Uterus (tissue), 2 donors: ENCODE measurements at regions not wholly inside any gene's neighbourhood (a gene's known extent, or its start where the extent isn't known, plus 50 kb on each side); places are given as distances from the start of the nearest gene placed in this dataset.

Source experiments
- POLR2A ChIP-seq, 2 donors: fragments of 450-650 bp; IDR thresholded peaks; one replicate each; pipeline ENCODE4 v1.6.1; 2016; ENCODE audit warnings: antibody characterized with exemption in 2 of 2, mild to moderate bottlenecking in 1 of 2, moderate library complexity in 1 of 2
- TF ChIP-seq, protein P1 (sequence below), 4 experiments: fragments of 200-600 bp in 2 of 4; fragments of 450-650 bp in 2 of 4; sonication (generic) in 2 of 4; IDR thresholded peaks; one replicate each; pipeline ENCODE4 v1.5.1; 2016 to 2019; ENCODE audit warnings: antibody characterized with exemption in 4 of 4, mild to moderate bottlenecking in 2 of 4, moderate library complexity in 1 of 4

DNA sequence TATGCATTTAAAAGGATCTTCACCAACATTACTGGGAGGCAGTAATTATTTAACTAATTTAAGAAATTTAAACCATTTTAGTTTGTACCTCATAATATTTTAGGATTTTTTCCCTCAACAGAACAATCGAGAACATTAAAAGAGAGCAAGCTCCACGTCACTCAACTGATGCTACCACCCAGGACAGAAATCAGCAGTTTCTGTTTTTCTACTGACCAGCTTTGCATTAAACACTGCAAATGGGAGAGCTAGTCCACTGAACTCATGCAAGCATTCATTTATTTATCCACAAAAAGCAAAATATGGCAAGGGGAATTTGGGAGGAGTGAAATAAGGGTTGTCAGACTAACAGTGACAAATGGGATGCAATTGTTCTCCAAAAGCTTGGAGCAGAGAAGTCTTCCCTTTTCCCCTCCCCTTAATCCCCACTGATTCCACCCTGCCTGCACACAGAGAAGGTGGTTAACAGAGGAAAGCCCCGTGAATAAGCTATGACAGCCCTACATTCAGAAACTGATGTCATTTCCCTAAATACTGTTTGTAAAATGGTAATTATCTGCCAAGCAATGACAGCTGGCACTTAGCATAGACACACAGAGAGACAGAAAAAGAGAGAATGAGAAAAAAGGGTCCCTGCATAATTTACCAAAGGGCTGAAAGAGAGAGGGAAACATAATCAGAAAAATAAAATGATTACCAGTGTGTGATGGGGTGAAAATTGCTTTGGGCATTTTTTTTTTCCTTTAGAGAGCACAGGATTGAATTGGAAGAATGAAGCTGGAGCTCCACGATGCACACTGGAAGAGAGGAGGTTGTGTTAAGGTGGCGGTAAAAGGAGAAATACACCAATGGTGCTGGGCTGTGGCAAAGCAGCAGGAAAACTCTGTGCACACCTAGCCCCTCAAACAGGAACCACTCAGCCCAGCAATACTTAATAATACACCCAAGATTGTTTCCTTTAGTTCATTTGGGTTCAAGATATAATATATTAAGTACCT lies 777.4 kb downstream of the TUSC7 start:
- TF ChIP-seq, protein P1, sequence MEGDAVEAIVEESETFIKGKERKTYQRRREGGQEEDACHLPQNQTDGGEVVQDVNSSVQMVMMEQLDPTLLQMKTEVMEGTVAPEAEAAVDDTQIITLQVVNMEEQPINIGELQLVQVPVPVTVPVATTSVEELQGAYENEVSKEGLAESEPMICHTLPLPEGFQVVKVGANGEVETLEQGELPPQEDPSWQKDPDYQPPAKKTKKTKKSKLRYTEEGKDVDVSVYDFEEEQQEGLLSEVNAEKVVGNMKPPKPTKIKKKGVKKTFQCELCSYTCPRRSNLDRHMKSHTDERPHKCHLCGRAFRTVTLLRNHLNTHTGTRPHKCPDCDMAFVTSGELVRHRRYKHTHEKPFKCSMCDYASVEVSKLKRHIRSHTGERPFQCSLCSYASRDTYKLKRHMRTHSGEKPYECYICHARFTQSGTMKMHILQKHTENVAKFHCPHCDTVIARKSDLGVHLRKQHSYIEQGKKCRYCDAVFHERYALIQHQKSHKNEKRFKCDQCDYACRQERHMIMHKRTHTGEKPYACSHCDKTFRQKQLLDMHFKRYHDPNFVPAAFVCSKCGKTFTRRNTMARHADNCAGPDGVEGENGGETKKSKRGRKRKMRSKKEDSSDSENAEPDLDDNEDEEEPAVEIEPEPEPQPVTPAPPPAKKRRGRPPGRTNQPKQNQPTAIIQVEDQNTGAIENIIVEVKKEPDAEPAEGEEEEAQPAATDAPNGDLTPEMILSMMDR (IDR thresholded peaks at IDR 0.05), result no peak
- no peak for TF ChIP-seq POLR2A (IDR thresholded peaks at IDR 0.05)
